ENCODE measurements at regions not wholly inside any gene's neighbourhood (a gene's known extent, or its start where the extent isn't known, plus 50 kb on each side); places are given as distances from the start of the nearest gene placed in this dataset.

GRCh38 chr18:1680108-1680507 lies 775.4 kb downstream of the ADCYAP1 start:
- no peak overlapping the region for H3K4me3 ChIP-seq (ENCODE audit: low read depth, low read length)
- no peak for TF ChIP-seq CTCF (IDR thresholded peaks at IDR 0.05; ENCODE audit: low read depth, low read length)

- no peak overlapping the region for H3K4me3 ChIP-seq (ENCODE audit: low read depth, low read length)
- TF ChIP-seq CTCF (IDR thresholded peaks at IDR 0.05; ENCODE audit: low read depth, low read length), result no peak
These were observed 787.2 kb downstream of the ADCYAP1 start for GRCh38 chr18:1691863-1692262.

GRCh38 chr18:1708006-1708405 lies 803.3 kb downstream of the ADCYAP1 start:
- no peak overlapping the region for H3K4me3 ChIP-seq (ENCODE audit: low read depth, low read length)
- TF ChIP-seq CTCF (IDR thresholded peaks at IDR 0.05; ENCODE audit: low read depth, low read length), result no peak

GRCh38 chr18:1710114-1710513 lies 805.4 kb downstream of the ADCYAP1 start:
- no peak overlapping the region for H3K4me3 ChIP-seq (ENCODE audit: low read depth, low read length)
- no peak for TF ChIP-seq CTCF (IDR thresholded peaks at IDR 0.05; ENCODE audit: low read depth, low read length)

GRCh38 chr18:1732143-1732542 lies 827.5 kb downstream of the ADCYAP1 start:
- no peak for TF ChIP-seq CTCF (IDR thresholded peaks at IDR 0.05; ENCODE audit: low read depth, low read length)
- H3K4me3 ChIP-seq (ENCODE audit: low read depth, low read length), result no peak overlapping the region

GRCh38 chr18:1746131-1746530 lies 825.2 kb downstream of the METTL4 start:
- no peak for TF ChIP-seq CTCF (IDR thresholded peaks at IDR 0.05; ENCODE audit: low read depth, low read length)
- no peak overlapping the region for H3K4me3 ChIP-seq (ENCODE audit: low read depth, low read length)

- no peak for TF ChIP-seq CTCF (IDR thresholded peaks at IDR 0.05; ENCODE audit: low read depth, low read length)
- no peak overlapping the region for H3K4me3 ChIP-seq (ENCODE audit: low read depth, low read length)
These were observed 820.1 kb downstream of the METTL4 start for GRCh38 chr18:1751249-1751648.

All from WI38 (cell line).